GM13976 (cell line): ENCODE measurements at regions not wholly inside any gene's neighbourhood (a gene's known extent, or its start where the extent isn't known, plus 50 kb on each side); places are given as distances from the start of the nearest gene placed in this dataset.
"Not testable (repeated sequence)": the region's sequence is repeated elsewhere in the genome, so short reads cannot be mapped to it uniquely, and the experiment has no call there.

Experiments used
- DNase-seq: peaks from one replicate; pipeline ENCODE4 v3.0.0; 2012; ENCODE audit warnings: low spot score
- CTCF ChIP-seq: IDR thresholded peaks from 2 replicates; pipeline ENCODE4 v1.5.1; 2012; ENCODE audit warnings: borderline replicate concordance, mild to moderate bottlenecking; ENCODE audit not compliant: insufficient read depth; ENCODE audit errors: extremely low read depth, missing control alignments, control extremely low read depth
- in situ Hi-C: fragments of 300-500 bp; cut with MboI; formaldehyde crosslinking; loops from one replicate; pipeline ENCODE4 v1.12.0; 2022; ENCODE audit warnings: low sequenced_read_pairs, mixed read lengths, inconsistent platforms; ENCODE audit not compliant: unreplicated experiment

GRCh38 chr20:57108218-57108617 lies 158.2 kb downstream of the BMP7 start:
- in situ Hi-C loops: no loop called here

DNA sequence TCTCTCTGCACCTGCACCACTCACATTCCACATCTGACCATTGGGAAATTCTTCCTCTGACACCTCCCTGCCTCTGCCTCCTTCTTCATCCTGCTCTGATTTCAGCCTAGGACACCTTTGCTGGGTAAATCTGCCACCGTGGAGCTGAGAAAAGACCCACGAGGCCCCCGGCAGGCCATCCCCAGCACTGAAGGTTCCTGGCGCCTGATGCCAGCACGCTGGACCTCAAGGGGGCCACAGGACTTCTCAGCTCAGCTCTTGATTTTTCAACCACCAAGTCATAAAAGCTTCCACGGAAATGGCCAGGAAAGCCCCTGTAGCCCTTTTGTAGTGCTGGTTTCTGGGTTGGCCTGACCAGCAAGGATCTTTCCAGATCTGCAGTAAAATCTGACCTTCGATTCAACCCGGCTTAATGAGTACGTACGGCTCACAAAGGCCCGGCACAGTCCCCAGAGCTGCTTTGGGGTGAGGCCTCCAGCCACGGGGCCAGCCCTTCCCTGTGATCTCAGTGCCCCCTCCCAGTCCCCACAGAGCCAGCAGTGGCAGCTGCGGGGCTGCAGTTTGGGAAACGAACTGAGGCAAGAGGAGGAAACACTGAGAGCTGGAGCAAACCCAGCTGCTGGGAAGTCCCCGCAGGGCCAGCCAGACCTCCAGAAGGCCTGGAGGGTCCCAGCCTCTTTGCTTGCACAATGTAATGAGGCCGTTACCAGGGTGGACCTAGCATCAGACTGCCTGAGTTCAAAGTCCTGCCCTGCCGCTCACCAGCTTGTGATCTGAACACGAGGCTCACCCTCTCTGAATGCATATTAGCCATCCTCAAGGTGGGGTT lies 157.5 kb downstream of the BMP7 start:
- DNase-seq: no peak
- TF ChIP-seq CTCF: no peak
- in situ Hi-C loops: no loop called here

More at GRCh38 chr20:57108218-57108617, 158.2 kb downstream of the BMP7 start:
- DNase-seq: no peak
- TF ChIP-seq CTCF: no peak

DNA sequence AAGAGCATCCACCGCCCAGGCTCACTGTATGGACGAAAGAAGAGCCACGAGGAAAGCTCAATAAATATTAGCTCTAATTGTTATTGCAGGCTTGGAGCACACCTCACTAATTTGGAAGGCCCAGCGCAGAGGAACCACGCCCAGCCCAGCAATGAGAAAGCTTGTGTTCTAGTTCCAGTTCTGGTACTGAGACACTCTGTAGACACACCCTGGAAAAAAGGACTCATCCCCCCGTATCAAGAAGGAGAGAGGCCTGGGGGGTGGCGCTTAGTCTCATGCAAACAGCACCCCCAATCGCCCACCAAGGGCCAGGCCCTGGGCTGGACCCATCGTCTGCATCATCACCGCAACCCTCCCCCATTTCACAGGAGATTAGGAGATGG lies 156.9 kb downstream of the BMP7 start:
- no peak for TF ChIP-seq CTCF
- in situ Hi-C loops: no loop called here
- DNase-seq: no peak

- DNase-seq, in situ Hi-C loops: not testable (repeated sequence)
Observed at GRCh38 chr20:57110121-57111027, 156.1 kb downstream of the BMP7 start.

DNA sequence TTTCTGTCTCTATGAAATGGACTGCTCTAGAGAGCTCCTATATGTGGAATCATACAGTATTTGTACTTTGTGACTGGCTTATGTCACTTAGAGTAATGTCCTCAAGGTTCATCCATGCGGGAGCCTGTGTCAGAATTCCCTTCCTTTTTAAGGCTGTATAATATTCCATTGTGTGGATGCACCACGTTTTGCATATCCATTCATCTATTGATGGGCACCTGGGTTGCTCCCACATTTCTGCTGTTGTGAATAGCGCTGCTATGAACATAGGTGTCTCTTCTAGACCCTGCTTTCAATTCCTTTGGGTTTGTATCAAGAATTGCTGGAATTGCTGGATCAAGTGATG lies 155.4 kb downstream of the BMP7 start:
- in situ Hi-C loops: no loop called here
- no peak for DNase-seq
- TF ChIP-seq CTCF: no peak

- TF ChIP-seq CTCF: no peak
- DNase-seq: no peak
- in situ Hi-C loops: no loop called here
Observed at GRCh38 chr20:57112448-57112847, 154.0 kb downstream of the BMP7 start.
